SK-N-SH (cell line): ENCODE measurements at regions not wholly inside any gene's neighbourhood (a gene's known extent, or its start where the extent isn't known, plus 50 kb on each side); places are given as distances from the start of the nearest gene placed in this dataset.

Source experiments
- CTCF ChIA-PET: fragments of 300-600, 350-600 bp; formaldehyde crosslinking; extraction: SDS; loops from one replicate; lab custom pipeline; 2021; lab: Yijun Ruan, JAX
- POLR2A ChIA-PET: fragments of 350-600 bp; sonication (Branson Sonifier 250); formaldehyde crosslinking; extraction: SDS; loops from one replicate; lab custom pipeline; 2020; ENCODE audit warnings: antibody characterized with exemption, inconsistent platforms; lab: Yijun Ruan, JAX
- DNase-seq: peaks from one replicate; pipeline ENCODE4 v3.0.0; 2012
- H2AFZ ChIP-seq: fragments of 200-600 bp; sonication (generic); 2 replicates; pipeline ENCODE4 v1.8.1; 2016; ENCODE audit warnings: antibody characterized with exemption, mild to moderate bottlenecking, low read depth
- H3F3A ChIP-seq: fragments of 200-600 bp; sonication (generic); replicated peaks from 2 replicates; pipeline ENCODE3; 2016; ENCODE audit warnings: antibody characterized with exemption, mild to moderate bottlenecking; ENCODE audit not compliant: insufficient read depth
- H3K27ac ChIP-seq, 2 experiments: fragments of 200-500 bp in 1 of 2; fragments of 200-600 bp in 1 of 2; sonication (Bioruptor generic) in 1 of 2; sonication (generic), shearing (Covaris generic) in 1 of 2; 2 replicates each; pipeline versions ENCODE4 v1.5.1 to v1.6.1; 2014 to 2016; ENCODE audit warnings: low read depth in 2 of 2, inconsistent platforms in 1 of 2, low read length in 1 of 2, mild to moderate bottlenecking in 1 of 2, mixed read lengths in 1 of 2
- H3K27me3 ChIP-seq: fragments of 200-600 bp; sonication (generic), shearing (Covaris generic); 2 replicates; pipeline ENCODE4 v1.6.1; 2016; ENCODE audit warnings: mixed run types; ENCODE audit not compliant: insufficient read depth
- H3K36me3 ChIP-seq, 2 experiments: fragments of 200-500 bp in 1 of 2; fragments of 200-600 bp in 1 of 2; sonication (Bioruptor generic) in 1 of 2; sonication (generic) in 1 of 2; replicated peaks in 1 of 2; 2 replicates each; pipeline versions ENCODE3 to v1.5.1; 2014 to 2016; ENCODE audit warnings: low read length in 1 of 2, mild to moderate bottlenecking in 1 of 2; ENCODE audit not compliant: insufficient read depth in 2 of 2, control insufficient read depth in 1 of 2
- H3K4me1 ChIP-seq, 2 experiments: fragments of 200-500 bp in 1 of 2; fragments of 200-600 bp in 1 of 2; sonication (Bioruptor generic) in 1 of 2; sonication (generic), shearing (Covaris generic) in 1 of 2; 2 replicates each; pipeline versions ENCODE4 v1.5.1 to v1.6.1; 2014 to 2016; ENCODE audit warnings: low read depth in 1 of 2, low read length in 1 of 2, mixed run types in 1 of 2; ENCODE audit not compliant: insufficient read depth in 2 of 2, control insufficient read depth in 1 of 2
- H3K4me2 ChIP-seq: fragments of 200-600 bp; sonication (generic), shearing (Covaris generic); 2 replicates; pipeline ENCODE4 v1.6.1; 2017; ENCODE audit warnings: mixed run types
- H3K4me3 ChIP-seq, 2 experiments: fragments of 200-500 bp in 1 of 2; fragments of 200-600 bp in 1 of 2; sonication (Bioruptor generic) in 1 of 2; sonication (generic), shearing (Covaris generic) in 1 of 2; 2 replicates each; pipeline versions ENCODE4 v1.5.1 to v1.8.1; 2014 to 2016; ENCODE audit warnings: low read depth in 2 of 2, inconsistent platforms in 1 of 2, low read length in 1 of 2, mild to moderate bottlenecking in 1 of 2, mixed read lengths in 1 of 2, moderate library complexity in 1 of 2
- H3K79me2 ChIP-seq: fragments of 200-600 bp; sonication (generic); 2 replicates; pipeline ENCODE4 v1.8.1; 2017; ENCODE audit warnings: mild to moderate bottlenecking; ENCODE audit not compliant: insufficient read depth
- H3K9ac ChIP-seq: fragments of 200-600 bp; sonication (generic); 2 replicates; pipeline ENCODE4 v1.6.1; 2017; ENCODE audit warnings: mixed run types
- H3K9me2 ChIP-seq: fragments of 200-600 bp; sonication (generic); 2 replicates; pipeline ENCODE4 v1.6.1; 2017; ENCODE audit warnings: mixed run types
- H3K9me3 ChIP-seq: fragments of 200-600 bp; sonication (generic); 2 replicates; pipeline ENCODE4 v1.6.1; 2017; ENCODE audit warnings: mixed run types, mild to moderate bottlenecking, moderate library complexity
- H4K20me1 ChIP-seq: fragments of 200-600 bp; sonication (generic); 2 replicates; pipeline ENCODE4 v1.6.1; 2017; ENCODE audit warnings: mild to moderate bottlenecking, mixed run types; ENCODE audit not compliant: insufficient read depth
- CHD2 ChIP-seq: fragments of 150-350 bp; IDR thresholded peaks from 2 replicates; pipeline ENCODE4 v1.6.1; 2018; ENCODE audit warnings: low read length; ENCODE audit not compliant: partially characterized antibody
- ELF1 ChIP-seq: IDR thresholded peaks from 2 replicates; pipeline ENCODE4 v1.4.0; 2012
- EP300 ChIP-seq, 2 experiments: IDR thresholded peaks; 2 replicates each; pipeline versions ENCODE4 v1.4.0 to v1.6.1; 2012; ENCODE audit warnings: borderline replicate concordance in 1 of 2, low read depth in 1 of 2, low read length in 1 of 2
- EZH2phosphoT487 ChIP-seq: fragments of 200-600 bp; sonication (generic); IDR thresholded peaks from 2 replicates; pipeline ENCODE4 v1.6.1; 2017; ENCODE audit warnings: low read depth, mixed run types, mild to moderate bottlenecking, antibody characterized with exemption, moderate library complexity, borderline replicate concordance
- FOXM1 ChIP-seq: IDR thresholded peaks from 2 replicates; pipeline ENCODE4 v1.4.0; 2012; ENCODE audit warnings: low read depth, mild to moderate bottlenecking
- IRF3 ChIP-seq: fragments of 150-350 bp; IDR thresholded peaks from 2 replicates; pipeline ENCODE4 v1.6.1; 2016; ENCODE audit warnings: mild to moderate bottlenecking, low read depth, low read length
- JUND ChIP-seq: IDR thresholded peaks from 2 replicates; pipeline ENCODE4 v1.4.0; 2012
- MAX ChIP-seq: IDR thresholded peaks from 2 replicates; pipeline ENCODE4 v1.4.0; 2012; ENCODE audit warnings: low read depth
- NFIC ChIP-seq: IDR thresholded peaks from 2 replicates; pipeline ENCODE4 v1.4.0; 2012; ENCODE audit warnings: borderline replicate concordance
- NRF1 ChIP-seq: IDR thresholded peaks from 2 replicates; pipeline ENCODE4 v1.6.1; 2012; ENCODE audit warnings: low read depth, mild to moderate bottlenecking, low read length
- POLR2AphosphoS5 ChIP-seq: IDR thresholded peaks from 2 replicates; pipeline ENCODE4 v1.6.1; 2012; ENCODE audit warnings: low read depth, low read length
- RAD21 ChIP-seq: IDR thresholded peaks from 2 replicates; pipeline ENCODE4 v1.6.1; 2012; ENCODE audit warnings: mild to moderate bottlenecking, low read length
- RCOR1 ChIP-seq: fragments of 150-350 bp; IDR thresholded peaks from 2 replicates; pipeline ENCODE4 v1.6.1; 2017; ENCODE audit warnings: antibody characterized with exemption, low read length
- REST ChIP-seq: IDR thresholded peaks from 2 replicates; pipeline ENCODE4 v1.6.1; 2012; ENCODE audit warnings: mild to moderate bottlenecking, low read depth, low read length, moderate library complexity
- RXRA ChIP-seq: IDR thresholded peaks from 2 replicates; pipeline ENCODE4 v1.4.0; 2012; ENCODE audit warnings: low read depth, mild to moderate bottlenecking, borderline replicate concordance
- SMC3 ChIP-seq: IDR thresholded peaks from 2 replicates; pipeline ENCODE4 v1.6.1; 2012; ENCODE audit warnings: low read depth, low read length, improper control_type of control experiment
- TAF1 ChIP-seq: IDR thresholded peaks from 2 replicates; pipeline ENCODE4 v1.6.1; 2012; ENCODE audit warnings: low read depth, mild to moderate bottlenecking, low read length, moderate library complexity, borderline replicate concordance
- TEAD4 ChIP-seq: IDR thresholded peaks from 2 replicates; pipeline ENCODE4 v1.4.0; 2012; ENCODE audit warnings: mild to moderate bottlenecking, borderline replicate concordance; ENCODE audit not compliant: insufficient read depth
- YY1 ChIP-seq: IDR thresholded peaks from 2 replicates; pipeline ENCODE4 v1.4.0; 2012; ENCODE audit warnings: low read depth, mild to moderate bottlenecking
- ZBTB33 ChIP-seq: IDR thresholded peaks from 2 replicates; pipeline ENCODE4 v1.4.0; 2012; ENCODE audit warnings: low read depth, borderline replicate concordance
- WGBS: methylation state at CpG from one replicate; pipeline ENCODE4 v1.1.6; 2017; ENCODE audit warnings: low lambda C conversion rate; 5-methylcytosine and 5-hydroxymethylcytosine counted together

- no peaks in the 10 kb centered on the region for H3K27me3 ChIP-seq
- H4K20me1 ChIP-seq = no peaks in the 10 kb centered on the region
- no peaks in the 10 kb centered on the region for H3K4me1 ChIP-seq
- WGBS = 41% methylated on average over 8 of the region's 8 CpGs
- H3K9ac ChIP-seq = no peak overlapping the region
- no peaks in the 10 kb centered on the region for H3F3A ChIP-seq
- H3K9me2 ChIP-seq = 0 out of 2 replicates have a peak, but pooled peaks cover 5% of the 10 kb centered on the region
- POLR2A ChIA-PET = no interaction called here
- no peak overlapping the region for H3K4me2 ChIP-seq
- H3K9me3 ChIP-seq = no peaks in the 10 kb centered on the region
- no peak overlapping the region for H3K27ac ChIP-seq
- no peaks in the 10 kb centered on the region for H3K36me3 ChIP-seq
- no peak overlapping the region for H3K4me3 ChIP-seq
- H3K79me2 ChIP-seq = no peaks in the 10 kb centered on the region
- no peak overlapping the region for H2AFZ ChIP-seq
- CTCF ChIA-PET = no interaction called here
- no peak for TF ChIP-seq ELF1
- TF ChIP-seq FOXM1 = no peak
- no peak for TF ChIP-seq JUND
- no peak for TF ChIP-seq TEAD4
- no peak for TF ChIP-seq TAF1
- no peak for TF ChIP-seq RCOR1
- TF ChIP-seq RAD21 = no peak
- no peak for DNase-seq
Measured at GRCh38 chr5:9690751-9691150, 60.6 kb upstream of the TAS2R1 start.

- no peaks in the 10 kb centered on the region for H3K36me3 ChIP-seq
- 50% methylated on average over 2 of the region's 2 CpGs for WGBS
- H3K4me2 ChIP-seq = no peak overlapping the region
- no peak for TF ChIP-seq SMC3
- TF ChIP-seq POLR2AphosphoS5 = no peak
- no peak for TF ChIP-seq EZH2phosphoT487
- TF ChIP-seq RCOR1 = no peak
- TF ChIP-seq ZBTB33 = no peak
- no peak for TF ChIP-seq TAF1
- no peak for TF ChIP-seq YY1
- no peak for TF ChIP-seq NFIC
- no peak for TF ChIP-seq EP300 (IDR thresholded peaks at IDR 0.05; ENCODE audit: borderline replicate concordance in 1 of 2, low read depth in 1 of 2, low read length in 1 of 2)
- no peak for TF ChIP-seq MAX
- no peak for TF ChIP-seq REST
- TF ChIP-seq IRF3 = no peak
- no peak for TF ChIP-seq NRF1
- TF ChIP-seq RAD21 = no peak
- TF ChIP-seq CHD2 = no peak
- no peak for TF ChIP-seq RXRA
- no peak for TF ChIP-seq TEAD4
- TF ChIP-seq, all 33 proteins: peak for 0
- Histone ChIP-seq H3K4me1 (no peaks in the 10 kb centered on the region; a peak in 1 of 4 replicates), H3F3A (no peaks in the 10 kb centered on the region), H3K9me3 (no peaks in the 10 kb centered on the region), H3K9ac (no peak overlapping the region), H3K79me2 (no peaks in the 10 kb centered on the region), H3K9me2 (0 out of 2 replicates have a peak, but pooled peaks cover 2% of the 10 kb centered on the region), H3K27me3 (no peaks in the 10 kb centered on the region), H3K27ac (no peak overlapping the region; a peak in 1 of 4 replicates), H2AFZ (no peak overlapping the region), H3K4me3 (no peak overlapping the region), H4K20me1 (no peaks in the 10 kb centered on the region)
- CTCF ChIA-PET = interaction anchor here (0.6 to 0.7 kb wide), 2 partner anchors 12 to 166 kb away, joined by 3 read pairs; no protein-coding TSS in a partner anchor
- no peak for DNase-seq
- POLR2A ChIA-PET = no interaction called here
Measured at GRCh38 chr5:9686216-9686615, 56.1 kb upstream of the TAS2R1 start.
